DMS79 treated with DMSO at 0.1 percent for 48 hours (cell line): ENCODE measurements at regions not wholly inside any gene's neighbourhood (a gene's known extent, or its start where the extent isn't known, plus 50 kb on each side); places are given as distances from the start of the nearest gene placed in this dataset.

ENCODE experiments used
- DNase-seq: peaks from one replicate; lab custom pipeline; 2025; lab: John Stamatoyannopoulos, UW

- no peak for DNase-seq
Observed at GRCh38 chr3:104503022-104503421, 863.7 kb upstream of the ALCAM start.

GRCh38 chr3:104510131-104510849 is 856.4 kb upstream of the ALCAM start:
- DNase-seq: no peak

- no peak for DNase-seq
Observed at GRCh38 chr3:104514371-104514770, 852.3 kb upstream of the ALCAM start.

GRCh38 chr3:104514776-104515175 is 851.9 kb upstream of the ALCAM start:
- no peak for DNase-seq

- DNase-seq: no peak
Observed at GRCh38 chr3:104519068-104519467, 847.6 kb upstream of the ALCAM start.

- DNase-seq: no peak
Observed at GRCh38 chr3:104519468-104520227, 847.1 kb upstream of the ALCAM start.

- DNase-seq: no peak
Observed at GRCh38 chr3:104520228-104520655, 846.5 kb upstream of the ALCAM start.

- no peak for DNase-seq
Observed at GRCh38 chr3:104521606-104522336, 844.9 kb upstream of the ALCAM start.

- DNase-seq: no peak
Observed at GRCh38 chr3:104523136-104523535, 843.6 kb upstream of the ALCAM start.

- no peak for DNase-seq
Observed at GRCh38 chr3:104526901-104527401, 839.8 kb upstream of the ALCAM start.

GRCh38 chr3:104530934-104531333 is 835.8 kb upstream of the ALCAM start:
- no peak for DNase-seq

GRCh38 chr3:104536715-104537114 is 830.0 kb upstream of the ALCAM start:
- DNase-seq: no peak

- no peak for DNase-seq
Observed at GRCh38 chr3:104537323-104537722, 829.4 kb upstream of the ALCAM start.

- DNase-seq: no peak
Observed at GRCh38 chr3:104546301-104546700, 820.4 kb upstream of the ALCAM start.

- DNase-seq: no peak
Observed at GRCh38 chr3:104547031-104547430, 819.7 kb upstream of the ALCAM start.

GRCh38 chr3:104548401-104548800 is 818.3 kb upstream of the ALCAM start:
- DNase-seq: no peak

- DNase-seq: no peak
Observed at GRCh38 chr3:104549099-104549714, 817.5 kb upstream of the ALCAM start.

GRCh38 chr3:104553121-104553520 is 813.6 kb upstream of the ALCAM start:
- DNase-seq: no peak

- no peak for DNase-seq
Observed at GRCh38 chr3:104554425-104554824, 812.3 kb upstream of the ALCAM start.

- DNase-seq: peak; percentile 30
Observed at GRCh38 chr3:104555728-104556127, 811.0 kb upstream of the ALCAM start.

- no peak for DNase-seq
Observed at GRCh38 chr3:104556372-104557078, 810.2 kb upstream of the ALCAM start.

- no peak for DNase-seq
Observed at GRCh38 chr3:104561324-104561723, 805.4 kb upstream of the ALCAM start.
